HG02588 (cell line): ENCODE measurements at regions not wholly inside any gene's neighbourhood (a gene's known extent, or its start where the extent isn't known, plus 50 kb on each side); places are given as distances from the start of the nearest gene placed in this dataset.

Source experiments
- ATAC-seq: cut with Tn5 transposase; IDR thresholded peaks from one replicate; pipeline ENCODE4 v1.9.1; 2021; ENCODE audit warnings: mild to moderate bottlenecking, moderate library complexity; ENCODE audit not compliant: unreplicated experiment

DNA sequence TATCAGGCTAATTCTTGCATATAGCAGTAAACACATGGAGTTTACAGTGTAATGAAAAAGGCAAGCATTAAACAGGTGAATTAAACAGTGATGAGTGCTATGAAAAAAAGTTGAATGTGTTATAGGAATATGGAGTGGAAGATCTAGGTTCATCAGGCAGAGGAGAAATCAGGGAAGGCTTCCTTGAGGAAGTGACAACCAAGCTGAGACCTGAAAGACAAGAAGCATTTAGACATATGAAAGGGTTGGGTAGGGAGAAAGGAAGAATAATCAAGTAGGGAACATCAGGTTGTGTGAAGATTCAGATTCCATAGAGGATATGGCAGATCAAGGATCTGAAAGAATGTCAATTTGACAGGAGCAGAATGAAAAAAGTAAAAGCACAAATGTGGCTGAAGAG lies 612.5 kb downstream of the PRELID2 start:
- ATAC-seq, result no peak

DNA sequence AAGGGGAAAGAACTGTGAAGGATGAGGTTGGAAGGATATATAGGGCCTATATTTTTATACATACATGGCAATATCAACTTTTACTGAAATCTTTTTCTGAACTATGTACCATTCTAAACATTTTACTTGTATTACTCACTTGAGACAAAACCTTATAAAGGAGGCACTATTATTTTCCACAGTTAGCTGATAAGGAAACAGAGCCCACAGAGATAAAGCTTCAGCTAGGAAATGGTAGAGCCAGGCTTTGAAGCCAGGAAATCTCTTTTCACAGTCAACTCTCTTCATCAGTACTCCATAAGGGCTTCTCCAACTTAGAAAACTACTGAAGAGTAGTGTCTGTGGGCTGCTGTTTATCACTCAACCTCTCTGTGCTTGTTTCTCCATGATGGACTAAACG lies 613.7 kb downstream of the PRELID2 start:
- no peak for ATAC-seq

DNA sequence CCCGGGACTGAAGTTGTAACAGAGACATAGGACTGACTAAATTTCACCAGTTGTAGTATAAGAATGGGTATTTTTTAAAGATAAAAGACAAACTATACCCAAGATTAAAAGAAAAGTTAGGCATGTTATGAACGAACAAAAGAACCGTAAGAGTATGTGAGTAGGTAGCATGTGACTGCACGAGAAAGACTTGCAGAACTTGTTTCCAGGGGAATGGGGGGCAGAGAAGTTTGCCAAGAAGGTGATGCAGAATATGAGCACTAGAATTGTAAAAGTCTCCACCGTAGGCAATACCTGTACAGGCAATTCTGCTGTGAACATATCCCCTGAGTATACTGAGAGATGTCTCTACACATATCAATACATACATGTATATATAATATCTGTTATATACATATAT lies 614.7 kb downstream of the PRELID2 start:
- ATAC-seq, result no peak

DNA sequence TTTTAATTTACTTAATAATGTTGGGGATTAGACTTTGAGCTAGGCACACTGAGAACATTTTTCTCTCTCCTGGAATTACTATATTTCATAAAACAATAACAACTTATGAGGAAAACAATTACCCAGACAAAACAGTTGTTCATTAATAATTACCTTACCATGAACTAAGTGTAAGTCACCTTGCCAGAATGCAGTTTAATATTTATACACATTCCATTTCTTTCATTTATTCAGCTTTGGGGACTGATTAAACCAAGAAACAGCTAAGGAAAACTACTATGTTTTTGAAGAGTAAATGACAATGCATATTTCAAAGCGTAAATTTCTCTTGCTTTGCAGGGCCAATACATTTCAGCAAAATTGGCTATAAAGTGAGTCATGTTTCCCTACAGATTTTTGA lies 616.2 kb downstream of the PRELID2 start:
- no peak for ATAC-seq

DNA sequence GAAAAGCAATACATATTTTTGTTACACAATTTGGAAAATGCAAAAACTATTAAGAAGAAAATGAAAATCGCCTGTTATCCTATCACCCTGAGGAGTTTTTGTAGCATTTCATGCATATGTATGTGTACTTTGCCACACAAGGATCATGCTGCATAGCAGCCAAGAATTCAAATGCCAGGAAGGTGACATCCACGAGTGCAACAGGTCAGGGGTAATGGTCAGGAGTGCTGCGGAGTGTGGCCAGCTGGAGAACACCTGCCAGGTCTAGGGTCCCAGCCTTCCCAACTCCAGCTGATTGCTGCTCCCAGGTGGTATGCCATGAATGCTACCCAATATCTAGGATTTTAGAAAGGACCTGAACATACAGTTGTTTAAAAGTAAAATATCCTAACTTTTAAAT lies 617.1 kb downstream of the PRELID2 start:
- ATAC-seq, result no peak

DNA sequence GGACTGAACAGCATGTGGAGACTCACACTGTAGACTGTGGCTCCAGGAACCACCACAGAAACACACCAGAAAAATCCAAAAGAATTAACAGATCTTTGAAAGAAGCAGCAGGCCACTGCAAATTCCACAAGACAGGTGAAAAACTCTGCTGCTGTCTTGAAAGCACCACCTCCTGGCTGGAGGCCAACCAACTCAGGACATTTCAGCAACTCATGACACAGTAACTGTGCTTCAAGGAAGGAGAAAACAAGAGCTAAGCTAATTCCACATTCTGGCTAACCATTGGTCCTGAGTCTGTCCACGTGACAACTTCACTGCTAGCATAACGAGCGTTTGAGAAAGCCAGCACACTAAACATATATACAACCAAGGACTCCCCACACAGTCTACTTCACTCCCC lies 625.1 kb downstream of the PRELID2 start:
- ATAC-seq, result no peak

DNA sequence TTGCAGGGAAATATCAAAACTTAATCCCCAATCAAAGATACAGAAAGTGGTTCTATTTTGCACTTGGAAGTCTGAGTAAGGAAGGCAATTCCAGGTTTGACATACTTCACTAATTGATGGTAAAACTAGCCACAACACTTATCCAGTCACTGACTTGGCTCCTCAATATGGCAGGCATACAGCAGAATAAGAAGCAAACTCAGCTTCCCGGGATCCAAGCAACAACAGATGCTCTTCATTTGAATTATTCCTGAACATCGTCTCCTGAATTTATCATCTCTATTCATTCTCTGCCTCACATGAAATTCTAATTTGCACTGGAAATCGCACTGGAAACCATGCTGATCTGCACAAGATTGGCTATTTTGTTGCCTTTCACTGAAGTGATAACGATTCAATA lies 629.6 kb downstream of the PRELID2 start:
- ATAC-seq, result no peak

DNA sequence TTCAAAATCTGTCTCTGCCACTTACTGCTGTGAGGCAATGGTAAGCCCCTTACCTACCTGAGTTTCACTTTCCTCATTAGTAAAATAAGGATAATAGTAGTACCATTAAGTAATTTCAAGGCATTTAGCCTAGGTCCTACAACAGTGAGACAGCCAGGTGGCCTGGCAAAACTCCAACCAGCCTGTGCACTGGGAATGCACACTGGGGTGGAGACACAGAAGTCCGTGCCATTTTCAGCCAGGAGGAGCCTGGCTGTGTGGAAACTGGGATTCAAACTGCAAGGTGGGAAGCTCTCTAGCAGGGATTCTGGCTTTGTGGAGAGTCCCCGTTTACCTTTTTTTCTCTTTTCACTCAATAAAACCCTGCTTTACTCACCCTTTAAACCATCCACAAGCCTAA lies 630.4 kb downstream of the PRELID2 start:
- ATAC-seq, result no peak

DNA sequence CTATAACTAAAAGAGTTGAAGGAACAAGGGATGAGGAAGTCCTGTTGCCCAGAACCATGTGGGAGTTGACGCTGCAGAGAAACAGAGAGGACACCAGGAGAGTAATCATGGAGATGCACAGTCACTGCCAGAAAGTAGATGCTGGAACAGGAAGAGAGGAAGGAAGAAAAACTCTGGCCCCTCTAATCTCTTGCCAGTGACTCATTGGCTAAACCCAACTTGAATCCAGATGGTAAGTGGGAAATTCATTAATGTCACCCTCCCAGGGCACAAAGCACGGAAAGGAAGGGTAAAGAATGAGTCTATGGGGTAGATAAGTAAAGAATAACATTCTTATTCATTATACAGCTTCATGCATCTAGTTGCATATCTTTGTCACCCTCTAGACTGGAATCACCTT lies 631.9 kb downstream of the PRELID2 start:
- no peak for ATAC-seq

DNA sequence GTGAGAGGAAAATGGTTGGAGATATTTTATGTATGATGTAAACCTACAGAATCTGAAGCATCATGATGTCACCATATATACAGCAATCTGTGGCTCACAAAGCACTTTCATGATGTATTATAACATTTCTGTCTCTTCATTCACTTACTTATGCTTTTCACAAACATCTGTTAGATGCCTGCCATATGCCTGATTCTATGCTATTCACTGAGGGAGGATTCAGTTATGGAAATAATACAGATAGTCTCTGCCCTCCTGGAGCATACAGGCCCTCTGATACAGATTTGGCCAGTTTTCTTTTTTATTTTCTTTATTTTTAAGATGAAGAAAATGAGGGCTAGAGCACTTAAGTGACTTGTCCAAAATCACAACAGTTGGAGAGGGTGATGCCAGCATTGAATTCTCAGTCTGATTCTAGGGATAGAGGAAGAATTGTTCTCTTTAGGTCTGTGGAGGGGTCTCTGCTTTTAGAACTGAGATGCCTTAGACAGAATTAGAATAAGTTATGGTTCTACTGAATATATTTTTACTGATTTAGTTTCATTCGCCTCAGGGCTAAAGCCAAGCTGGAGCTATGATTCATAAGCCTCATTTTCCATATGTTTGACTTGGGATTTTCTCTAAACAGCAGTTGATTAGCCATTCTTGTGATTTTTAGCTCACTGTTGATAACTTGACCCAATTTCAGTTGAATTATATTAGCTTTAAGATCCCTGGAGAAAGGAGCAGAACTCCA lies 636.4 kb downstream of the PRELID2 start:
- ATAC-seq, result no peak

DNA sequence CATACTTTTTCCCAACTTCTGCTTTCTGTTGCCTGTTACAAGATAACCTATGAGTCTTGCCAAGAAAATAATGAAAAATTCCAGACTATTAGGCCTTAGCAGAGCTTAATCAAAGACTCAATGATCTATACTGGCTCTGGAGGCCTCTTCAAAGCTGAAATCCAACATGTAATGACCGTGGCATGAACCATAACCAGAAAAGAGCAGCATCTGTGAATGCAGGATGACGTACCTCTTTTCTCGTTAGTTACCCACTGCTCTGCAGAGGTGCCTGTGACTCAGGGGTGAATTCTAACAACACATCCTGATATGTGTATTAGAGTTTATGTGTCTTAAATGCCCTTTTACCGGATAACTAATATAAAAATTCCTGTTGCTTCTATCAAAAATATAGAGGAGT lies 645.4 kb downstream of the PRELID2 start:
- ATAC-seq, result no peak

DNA sequence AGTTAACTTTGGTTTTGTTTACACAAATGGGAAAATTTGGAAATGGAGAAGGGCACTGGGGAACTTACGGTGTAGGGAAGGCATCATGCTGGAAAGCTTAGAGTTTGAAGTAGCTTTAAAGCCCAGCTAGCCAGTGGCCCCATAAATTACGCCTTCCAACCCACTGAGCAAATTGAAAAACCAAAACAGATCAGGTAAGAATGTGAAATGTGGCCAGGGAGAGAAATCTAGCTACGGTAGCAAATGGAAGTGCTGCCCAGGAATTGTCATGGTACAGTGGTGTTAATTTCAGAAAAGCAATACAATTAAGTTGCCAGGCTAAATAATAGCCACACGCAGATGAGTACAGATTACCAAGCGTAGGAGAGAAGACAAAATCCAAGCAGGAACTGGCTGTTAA lies 654.8 kb downstream of the PRELID2 start:
- ATAC-seq, result no peak

DNA sequence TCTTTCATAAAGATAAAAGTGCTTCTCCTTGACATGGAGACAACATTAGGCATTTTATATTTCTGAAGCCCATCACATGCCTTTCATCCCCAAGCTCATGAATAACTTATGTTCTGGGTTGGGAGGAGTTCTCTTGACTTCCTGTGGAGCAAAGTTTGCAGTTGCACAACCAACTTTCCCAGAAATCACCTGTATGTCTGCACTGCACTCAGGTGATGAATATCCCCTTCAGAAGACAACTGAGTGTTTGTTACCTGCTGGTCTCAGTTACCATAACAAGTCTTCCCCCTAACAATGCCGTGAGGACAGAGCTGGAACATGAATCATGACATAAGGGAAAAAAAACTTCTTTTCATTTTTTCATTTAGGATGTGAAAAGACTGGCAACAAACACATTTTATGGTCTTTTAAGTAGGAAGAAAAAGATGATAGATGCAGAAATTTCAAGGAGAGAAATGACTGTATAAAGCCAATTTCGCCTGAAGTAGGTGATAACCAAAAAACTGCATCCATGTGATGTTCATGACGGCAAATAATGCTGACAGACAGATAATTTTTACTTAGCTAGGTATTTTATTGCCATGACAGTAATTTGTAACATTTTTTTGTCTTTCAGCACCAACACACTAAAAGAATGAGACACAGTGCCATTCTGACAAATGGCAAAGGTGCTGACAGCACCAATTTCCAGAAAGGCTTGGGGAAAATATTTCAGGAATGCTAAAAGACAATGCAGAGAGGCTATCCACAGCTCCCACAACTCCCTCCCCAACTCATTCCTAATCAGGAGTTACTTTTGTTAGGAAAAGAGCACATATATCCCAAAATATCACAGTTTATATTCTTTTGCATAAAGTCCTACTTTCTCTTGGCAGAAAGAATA lies 656.3 kb downstream of the PRELID2 start:
- ATAC-seq, result no peak

DNA sequence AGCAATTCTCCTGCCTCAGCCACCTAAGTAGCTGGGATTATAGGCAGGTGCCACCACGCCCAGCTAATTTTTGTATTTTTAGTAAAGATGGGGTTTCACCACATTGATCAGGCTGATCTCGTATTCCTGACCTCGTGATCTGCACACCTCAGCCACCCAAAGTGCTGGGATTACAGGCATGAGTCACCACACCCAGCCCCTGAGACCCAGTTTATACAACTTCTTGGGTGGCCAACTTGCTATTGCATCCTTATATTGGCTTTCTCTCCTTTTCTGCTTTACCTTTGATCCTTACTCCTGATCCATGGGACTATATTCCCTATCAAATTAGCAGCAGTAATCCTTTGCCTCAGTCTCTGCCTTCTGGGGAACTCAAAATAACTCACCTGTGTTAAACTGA lies 659.1 kb downstream of the PRELID2 start:
- no peak for ATAC-seq

DNA sequence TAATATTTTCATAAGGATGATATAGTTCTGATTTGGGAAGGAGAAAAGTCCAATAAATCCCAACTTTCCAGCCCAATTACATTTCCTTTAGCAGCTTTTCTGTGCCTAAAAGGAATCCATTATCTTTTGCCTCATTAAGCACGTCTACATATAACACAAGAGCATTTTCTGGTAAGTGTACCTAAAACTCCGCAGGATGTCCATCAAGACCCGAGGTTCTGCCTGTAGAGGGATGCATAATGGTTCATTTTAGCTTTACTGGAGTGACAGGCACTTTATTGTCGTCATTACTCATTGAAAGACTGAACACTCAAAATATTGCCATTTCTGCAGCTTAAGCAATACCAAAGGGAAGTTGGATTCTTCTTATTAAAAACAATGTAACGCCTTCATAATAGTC lies 669.0 kb downstream of the PRELID2 start:
- no peak for ATAC-seq

DNA sequence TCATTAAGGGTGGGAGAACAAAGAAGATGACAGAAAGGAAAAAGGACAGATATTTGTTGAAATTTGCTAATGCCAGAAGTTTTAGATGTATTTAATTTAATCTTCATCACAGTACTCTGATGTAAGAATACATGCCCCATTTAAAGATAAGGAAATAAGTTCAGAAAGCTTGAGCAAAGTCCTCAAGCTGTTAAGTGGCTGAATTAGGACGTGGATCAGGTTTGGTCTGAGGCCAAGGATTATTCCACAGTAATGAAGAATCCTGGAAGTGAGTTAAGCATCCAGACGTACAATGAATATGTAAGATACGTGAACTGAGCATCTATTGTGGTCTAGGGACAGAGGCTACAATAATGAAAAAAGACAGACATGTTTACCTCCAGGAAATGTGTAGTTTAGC lies 671.3 kb downstream of the PRELID2 start:
- no peak for ATAC-seq

DNA sequence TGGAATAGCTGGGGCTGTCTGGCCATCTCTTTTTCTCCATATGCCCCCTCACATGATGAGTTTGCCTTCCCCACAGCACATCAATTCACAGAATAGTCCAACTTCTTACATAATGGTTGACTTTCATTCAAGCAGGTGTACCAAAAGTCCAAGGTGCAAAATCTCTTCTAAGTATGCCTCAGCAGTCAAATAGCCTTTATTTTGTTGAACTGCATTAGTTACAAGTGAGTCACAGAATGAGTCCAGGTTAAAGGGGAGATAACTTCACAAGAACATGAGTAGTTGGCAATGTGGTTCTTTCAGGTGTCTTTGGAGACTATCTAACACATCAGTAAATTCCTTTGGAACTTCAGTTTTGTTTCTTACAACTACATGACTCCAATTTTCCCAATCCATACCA lies 672.5 kb downstream of the PRELID2 start:
- no peak for ATAC-seq

DNA sequence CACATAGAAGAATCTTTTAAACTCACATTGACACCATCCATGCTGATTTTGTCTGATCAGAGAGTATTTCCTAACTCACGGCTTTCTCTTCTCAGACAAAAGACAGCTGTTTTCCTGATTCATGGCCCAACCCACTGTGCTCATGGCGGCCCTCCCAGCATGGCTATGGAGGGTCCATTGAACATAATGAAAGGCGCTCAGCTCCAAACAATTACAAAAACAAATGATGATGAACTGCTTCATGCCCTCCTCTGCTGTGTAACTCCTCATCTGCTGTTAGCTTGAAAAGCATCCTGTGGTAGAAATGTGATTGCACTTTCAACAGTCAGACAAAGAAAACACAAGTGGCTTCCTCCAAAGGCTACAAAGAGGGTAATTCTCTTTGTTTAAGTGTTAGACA lies 673.8 kb downstream of the PRELID2 start:
- ATAC-seq, result no peak

DNA sequence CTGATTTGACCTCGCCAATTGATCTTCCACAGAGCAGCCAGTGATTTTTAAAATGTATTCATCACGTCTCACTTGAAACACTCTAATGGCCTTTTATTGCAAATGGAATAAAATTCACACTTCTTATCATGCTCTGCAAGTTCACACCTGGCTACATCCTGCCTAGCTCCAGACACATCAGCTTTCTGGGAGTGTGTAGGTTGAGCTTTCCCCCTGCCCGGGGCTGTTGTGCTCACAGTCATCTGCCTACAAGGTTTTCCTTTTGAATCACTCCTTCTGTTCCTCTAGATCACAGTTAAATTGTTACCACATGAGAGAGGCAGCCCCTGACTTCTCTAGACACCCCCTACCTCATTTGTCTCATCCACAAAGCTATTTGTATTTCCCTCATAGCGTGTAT lies 674.5 kb downstream of the PRELID2 start:
- no peak for ATAC-seq

DNA sequence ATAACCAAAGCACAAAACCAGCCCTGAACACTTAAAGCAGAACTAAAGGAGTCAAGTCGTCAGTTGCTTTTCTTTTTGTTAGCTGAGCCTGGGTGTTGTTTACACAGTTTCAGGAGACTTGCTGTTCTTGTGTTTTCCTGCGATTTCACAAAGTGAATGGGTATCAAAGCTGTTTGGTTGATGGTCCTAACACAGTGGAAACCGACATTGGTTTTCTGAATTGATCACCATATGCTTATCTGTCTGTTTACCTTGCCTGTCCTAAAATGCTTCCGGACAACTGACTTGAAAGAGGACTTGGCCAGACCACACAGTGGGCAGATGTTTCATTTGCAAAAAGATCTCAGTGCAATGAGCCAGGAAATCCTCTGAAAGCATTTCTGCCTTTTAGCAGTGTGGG lies 676.4 kb downstream of the PRELID2 start:
- no peak for ATAC-seq

DNA sequence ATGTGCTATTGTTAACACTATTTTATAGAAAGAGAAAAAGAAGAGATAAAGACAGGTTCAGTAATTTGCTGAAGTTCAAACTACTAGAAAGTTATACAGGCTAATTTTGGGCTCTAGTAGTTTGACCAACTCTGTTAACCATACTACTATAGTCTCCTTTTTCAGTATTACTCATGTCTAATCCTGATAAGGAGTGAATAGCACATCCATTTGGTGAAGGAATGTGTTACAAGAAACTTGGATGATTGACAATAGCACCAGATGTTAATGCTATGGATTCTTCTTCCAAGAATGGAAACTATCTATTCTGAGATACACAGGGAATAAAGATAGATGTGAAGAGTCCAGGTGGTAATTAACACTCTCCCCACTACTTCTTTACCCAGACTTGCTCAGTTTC lies 677.3 kb downstream of the PRELID2 start:
- no peak for ATAC-seq

DNA sequence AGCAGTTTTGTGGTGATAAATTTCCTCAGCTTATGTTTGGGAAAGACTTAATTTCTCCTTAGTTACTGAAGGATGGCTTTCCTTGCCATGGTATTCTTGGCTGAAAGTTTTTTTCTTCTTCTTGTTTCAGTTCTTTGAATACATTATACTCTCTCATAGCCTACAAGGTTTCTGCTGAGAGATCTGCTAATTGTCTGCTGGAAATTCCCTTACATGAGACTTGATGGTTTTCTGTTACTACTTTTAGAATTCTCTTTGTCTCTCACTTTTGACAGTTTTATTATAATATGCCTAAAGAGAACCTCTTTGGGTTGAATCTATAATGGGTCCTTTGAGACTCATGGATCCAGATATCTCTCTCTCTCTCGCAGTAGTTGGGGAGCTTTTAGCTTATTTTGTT lies 693.6 kb downstream of the PRELID2 start:
- no peak for ATAC-seq
